Immature natural killer cell (primary cell): ENCODE measurements at regions not wholly inside any gene's neighbourhood (a gene's known extent, or its start where the extent isn't known, plus 50 kb on each side); places are given as distances from the start of the nearest gene placed in this dataset.
"Not testable (repeated sequence)": the region's sequence is repeated elsewhere in the genome, so short reads cannot be mapped to it uniquely, and the experiment has no call there.

ENCODE experiments used
- DNase-seq, 3 donors: peaks; one replicate each; pipeline ENCODE4 v3.0.0; 2022; ENCODE audit warnings: mixed read lengths in 1 of 3
- H3K27ac Mint-ChIP-seq, 6 donors: one replicate each; pipeline ENCODE4 v1.8.0; 2020; ENCODE audit warnings: mixed read lengths in 6 of 6, mild to moderate bottlenecking in 5 of 6, inconsistent platforms in 4 of 6, moderate library complexity in 3 of 6
- H3K27me3 Mint-ChIP-seq, 3 donors: one replicate each; pipeline ENCODE4 v1.8.0; 2020 to 2021; ENCODE audit warnings: low read depth in 3 of 3, mild to moderate bottlenecking in 3 of 3, mixed read lengths in 3 of 3, moderate library complexity in 3 of 3, inconsistent platforms in 1 of 3
- H3K36me3 Mint-ChIP-seq, 3 donors: one replicate each; pipeline ENCODE4 v1.8.0; 2020; ENCODE audit warnings: mixed read lengths in 3 of 3, inconsistent platforms in 2 of 3, mild to moderate bottlenecking in 2 of 3
- H3K4me1 Mint-ChIP-seq, 2 donors: one replicate each; pipeline ENCODE4 v1.8.0; 2020; ENCODE audit warnings: inconsistent platforms in 2 of 2, mild to moderate bottlenecking in 2 of 2, mixed read lengths in 2 of 2, moderate library complexity in 1 of 2
- H3K4me3 Mint-ChIP-seq, 5 donors: one replicate each; pipeline ENCODE4 v1.8.0; 2020; ENCODE audit warnings: mild to moderate bottlenecking in 5 of 5, mixed read lengths in 5 of 5, inconsistent platforms in 3 of 5, moderate library complexity in 3 of 5
- H3K9me3 Mint-ChIP-seq, 6 donors: one replicate each; pipeline ENCODE4 v1.8.0; 2020; ENCODE audit warnings: mild to moderate bottlenecking in 6 of 6, mixed read lengths in 6 of 6, inconsistent platforms in 4 of 6, moderate library complexity in 3 of 6

DNA sequence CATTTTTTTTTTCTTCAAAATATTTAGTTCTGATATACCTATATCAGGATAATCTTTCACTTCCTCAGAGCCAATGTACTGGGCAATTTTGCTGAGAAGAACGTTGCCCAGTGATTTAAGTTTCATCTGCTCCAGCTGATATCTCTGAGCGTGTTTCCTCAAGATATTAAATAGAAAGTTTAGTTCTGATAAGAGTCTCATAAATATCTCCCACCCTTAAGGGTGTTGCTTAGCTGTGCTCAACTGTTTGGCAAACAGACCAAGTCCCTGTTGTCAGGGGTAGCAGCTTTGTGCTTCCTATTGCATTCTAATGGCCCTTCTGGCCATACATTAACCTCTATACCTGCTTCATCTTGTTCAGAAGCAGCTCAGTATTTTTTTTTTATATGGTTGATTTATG, 84.7 kb upstream of the GPR141 start:
- Mint-ChIP-seq H3K4me1 (peaks cover 0 to 5% of the 10 kb centered on the region in 2 donors), H3K36me3 (peaks cover 0 to 12% (median 6%) of the 10 kb centered on the region in 3 donors), H3K9me3 (peaks cover 0 to 16% (median 6%) of the 10 kb centered on the region in 6 donors), H3K27me3 (peaks cover 0 to 4% (median 4%) of the 10 kb centered on the region in 3 donors), H3K27ac (no peak overlapping the region), H3K4me3 (no peak overlapping the region)
- no peak for DNase-seq

DNA sequence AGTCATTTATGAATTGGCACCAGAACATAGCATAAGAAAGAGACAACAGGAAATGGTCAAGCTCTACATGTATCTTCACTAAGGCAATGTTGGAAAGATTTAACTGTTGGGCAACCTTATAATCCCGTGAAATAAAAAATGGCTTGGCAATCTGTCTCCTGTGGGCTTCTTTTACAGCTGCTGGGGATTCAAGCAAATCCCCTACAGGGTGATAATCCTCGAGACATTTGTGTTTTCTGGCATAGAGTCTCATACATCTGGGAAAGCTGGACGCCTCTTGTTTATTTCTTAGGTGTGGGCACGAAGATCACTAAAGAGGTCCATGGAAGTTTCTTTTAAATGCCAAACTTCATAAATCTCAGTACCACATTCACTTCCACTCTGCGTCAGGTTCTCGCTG, 82.2 kb upstream of the GPR141 start:
- H3K27me3 Mint-ChIP-seq, result peaks cover 0 to 4% (median 4%) of the 10 kb centered on the region in 3 donors
- no peak overlapping the region for H3K4me3 Mint-ChIP-seq
- H3K27ac Mint-ChIP-seq, result no peak overlapping the region
- DNase-seq, result no peak
- peaks cover 0 to 9% (median under 1%) of the 10 kb centered on the region in 6 donors for H3K9me3 Mint-ChIP-seq
- H3K4me1 Mint-ChIP-seq, result no peaks in the 10 kb centered on the region
- H3K36me3 Mint-ChIP-seq, result peaks cover 0 to 7% (median under 1%) of the 10 kb centered on the region in 3 donors

DNA sequence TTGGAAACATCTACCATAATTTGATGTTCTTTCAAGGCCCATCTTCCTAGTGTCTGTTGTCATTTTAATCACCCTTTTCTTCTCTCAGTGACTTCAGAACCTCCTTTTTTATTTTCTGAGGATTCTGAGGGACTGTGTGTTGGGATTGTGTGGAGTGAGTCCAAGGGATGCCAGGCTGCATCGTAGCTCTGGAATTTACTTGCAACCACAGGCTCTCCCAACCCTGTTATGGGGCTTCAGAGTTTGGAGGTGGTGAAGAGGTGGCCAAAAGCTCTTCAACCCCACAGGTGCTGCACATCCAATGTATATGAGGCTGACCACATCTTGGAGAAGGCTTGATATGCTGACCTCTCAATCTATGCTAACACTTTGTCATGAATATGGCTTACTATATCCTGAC, 79.5 kb upstream of the GPR141 start:
- Mint-ChIP-seq H3K36me3 (peaks cover 0 to 4% (median under 1%) of the 10 kb centered on the region in 3 donors), H3K9me3 (no peaks in the 10 kb centered on the region), H3K27me3 (peaks cover 0 to 4% (median 0%) of the 10 kb centered on the region in 3 donors), H3K4me3 (no peak overlapping the region), H3K4me1 (no peaks in the 10 kb centered on the region), H3K27ac (no peak overlapping the region)
- DNase-seq, result no peak

DNA sequence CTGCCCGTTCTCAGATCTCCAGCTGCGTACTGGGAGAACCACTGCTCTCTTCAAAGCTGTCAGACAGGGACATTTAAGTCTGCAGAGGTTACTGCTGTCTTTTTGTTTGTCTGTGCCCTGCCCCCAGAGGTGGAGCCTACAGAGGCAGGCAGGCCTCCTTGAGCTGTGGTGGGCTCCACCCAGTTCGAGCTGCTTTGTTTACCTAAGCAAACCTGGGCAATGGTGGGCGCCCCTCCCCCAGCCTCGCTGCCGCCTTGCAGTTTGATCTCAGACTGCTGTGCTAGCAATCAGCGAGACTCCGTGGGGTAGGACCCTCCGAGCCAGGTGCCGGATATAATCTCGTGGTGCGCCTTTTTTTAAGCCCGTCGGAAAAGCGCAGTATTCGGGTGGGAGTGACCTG, 66.2 kb upstream of the GPR141 start:
- H3K27me3 Mint-ChIP-seq, H3K4me1 Mint-ChIP-seq, H3K36me3 Mint-ChIP-seq, H3K4me3 Mint-ChIP-seq, H3K27ac Mint-ChIP-seq, DNase-seq, H3K9me3 Mint-ChIP-seq: not testable (repeated sequence)

DNA sequence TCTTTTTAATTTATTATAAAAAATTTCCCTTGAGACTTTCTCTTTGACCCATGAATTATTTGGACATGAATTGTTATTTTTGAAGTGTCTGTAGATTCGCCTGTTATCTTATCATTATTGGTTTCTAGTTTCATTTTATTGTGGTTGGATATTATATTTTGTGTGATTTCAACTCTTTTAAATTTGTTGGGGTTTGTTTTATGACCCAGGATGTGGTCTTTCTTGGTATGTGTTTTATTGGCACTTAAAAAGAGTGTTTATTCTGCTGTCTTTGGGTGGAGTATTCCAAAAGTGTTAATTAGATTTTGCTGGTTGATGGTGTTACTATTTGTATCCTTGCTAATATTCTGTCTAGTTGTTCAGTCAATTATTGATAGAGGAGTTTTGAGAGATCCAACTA, 50.5 kb upstream of the GPR141 start:
- H3K4me3 Mint-ChIP-seq, result peak overlapping the region; percentile 86 to 97 (median 89)

More for the DNA sequence above, 50.5 kb upstream of the GPR141 start:
- H3K9me3 Mint-ChIP-seq, result peaks cover 15 to 33% (median 21%) of the 10 kb centered on the region in 6 donors
- DNase-seq, result peak; percentile 40 to 51 (median 48)
- peak overlapping the region; percentile 79 to 91 (median 90) for H3K27ac Mint-ChIP-seq
- H3K27me3 Mint-ChIP-seq, result peaks cover 0 to 5% (median 4%) of the 10 kb centered on the region in 3 donors
- peaks cover 21 to 28% (median 23%) of the 10 kb centered on the region in 3 donors for H3K36me3 Mint-ChIP-seq
- peaks cover 76 to 91% of the 10 kb centered on the region in 2 donors for H3K4me1 Mint-ChIP-seq
